Chondrocyte (in vitro differentiated cells): ENCODE measurements at regions not wholly inside any gene's neighbourhood (a gene's known extent, or its start where the extent isn't known, plus 50 kb on each side); places are given as distances from the start of the nearest gene placed in this dataset.

Experiments used
- DNase-seq: peaks from one replicate; pipeline ENCODE4 v3.0.0; 2021; ENCODE audit warnings: mixed read lengths, low spot score
- H3K27ac Mint-ChIP-seq: one replicate; pipeline ENCODE4 v1.8.0; 2021; ENCODE audit warnings: mild to moderate bottlenecking, moderate library complexity, mixed read lengths; ENCODE audit not compliant: unreplicated experiment
- H3K27me3 Mint-ChIP-seq: 2 replicates; pipeline ENCODE4 v1.8.0; 2021; ENCODE audit warnings: low read depth, mixed read lengths
- H3K36me3 Mint-ChIP-seq: 2 replicates; pipeline ENCODE4 v1.8.0; 2021; ENCODE audit warnings: low read depth, mixed read lengths
- H3K4me1 Mint-ChIP-seq: 2 replicates; pipeline ENCODE4 v1.8.0; 2021; ENCODE audit warnings: low read depth, mild to moderate bottlenecking, mixed read lengths
- H3K4me3 Mint-ChIP-seq: one replicate; pipeline ENCODE4 v1.8.0; 2021; ENCODE audit warnings: mild to moderate bottlenecking, moderate library complexity, mixed read lengths; ENCODE audit not compliant: unreplicated experiment
- H3K9me3 Mint-ChIP-seq: 2 replicates; pipeline ENCODE4 v1.8.0; 2021; ENCODE audit warnings: low read depth, mixed read lengths
- CTCF ChIP-seq: fragments of 200-600 bp; sonication (generic); IDR thresholded peaks from 2 replicates; pipeline ENCODE4 v1.5.0; 2021; ENCODE audit warnings: antibody characterized with exemption, mild to moderate bottlenecking, moderate library complexity

DNA sequence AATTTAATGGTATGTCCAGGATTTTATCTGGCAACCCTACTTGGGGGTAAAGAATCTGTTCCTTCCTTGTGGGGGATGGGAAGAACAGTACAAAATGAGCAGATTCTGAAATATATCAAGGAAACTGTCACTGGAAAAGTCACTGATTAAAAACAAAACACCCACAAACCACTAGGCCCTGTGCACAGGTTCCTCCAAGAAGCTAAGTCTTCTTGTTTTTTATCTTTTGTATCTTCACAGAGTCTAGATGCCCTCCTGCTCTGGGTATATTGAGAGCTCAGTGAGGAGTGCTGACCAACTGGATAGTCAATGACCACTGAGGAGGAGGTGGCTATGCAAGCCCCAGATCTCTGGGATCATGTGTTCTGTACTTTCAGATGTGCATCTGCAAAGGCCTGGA lies 86.8 kb upstream of the ANKRD1 start:
- Mint-ChIP-seq H3K27ac (no peak overlapping the region), H3K36me3 (no peaks in the 10 kb centered on the region), H3K9me3 (peaks cover 2% of the 10 kb centered on the region), H3K4me3 (no peak overlapping the region), H3K4me1 (peaks cover 27% of the 10 kb centered on the region), H3K27me3 (no peaks in the 10 kb centered on the region)
- TF ChIP-seq CTCF: no peak
- DNase-seq: no peak

GRCh38 chr10:91009121-91009520 lies 88.2 kb upstream of the ANKRD1 start:
- no peaks in the 10 kb centered on the region for H3K27me3 Mint-ChIP-seq
- peaks cover 2% of the 10 kb centered on the region for H3K9me3 Mint-ChIP-seq
- no peak for TF ChIP-seq CTCF
- H3K36me3 Mint-ChIP-seq: no peaks in the 10 kb centered on the region
- no peak overlapping the region for H3K27ac Mint-ChIP-seq
- H3K4me3 Mint-ChIP-seq: no peak overlapping the region
- H3K4me1 Mint-ChIP-seq: peaks cover 30% of the 10 kb centered on the region
- DNase-seq: no peak

DNA sequence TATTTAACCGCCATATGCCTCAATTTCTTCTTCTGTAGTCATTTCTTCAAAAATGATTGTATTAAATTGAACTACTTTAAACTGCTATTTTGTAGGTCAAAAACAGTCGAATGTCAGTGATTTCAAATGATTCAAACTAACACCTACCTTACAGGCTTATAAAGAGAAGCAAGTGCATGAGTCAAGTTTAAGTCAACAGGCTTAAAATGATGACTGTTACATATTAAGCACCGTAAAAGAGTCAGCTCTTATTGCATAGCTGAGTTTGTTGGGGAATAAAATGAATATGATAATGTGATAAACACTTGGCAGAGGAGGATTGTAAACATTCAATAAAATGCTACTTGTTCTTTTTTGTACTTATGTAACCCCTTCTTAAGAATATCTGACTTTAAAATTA lies 90.1 kb upstream of the ANKRD1 start:
- H3K27me3 Mint-ChIP-seq: no peaks in the 10 kb centered on the region
- peaks cover 36% of the 10 kb centered on the region for H3K4me1 Mint-ChIP-seq
- H3K36me3 Mint-ChIP-seq: no peaks in the 10 kb centered on the region
- H3K9me3 Mint-ChIP-seq: peaks cover 2% of the 10 kb centered on the region
- no peak overlapping the region for H3K4me3 Mint-ChIP-seq
- TF ChIP-seq CTCF: no peak
- DNase-seq: no peak
- no peak overlapping the region for H3K27ac Mint-ChIP-seq

GRCh38 chr10:91012502-91012901 lies 91.6 kb upstream of the ANKRD1 start:
- no peak for DNase-seq
- Mint-ChIP-seq H3K27ac (no peak overlapping the region), H3K4me3 (no peak overlapping the region), H3K9me3 (peaks cover 2% of the 10 kb centered on the region), H3K36me3 (no peaks in the 10 kb centered on the region), H3K27me3 (no peaks in the 10 kb centered on the region), H3K4me1 (peaks cover 33% of the 10 kb centered on the region)
- TF ChIP-seq CTCF: no peak

DNA sequence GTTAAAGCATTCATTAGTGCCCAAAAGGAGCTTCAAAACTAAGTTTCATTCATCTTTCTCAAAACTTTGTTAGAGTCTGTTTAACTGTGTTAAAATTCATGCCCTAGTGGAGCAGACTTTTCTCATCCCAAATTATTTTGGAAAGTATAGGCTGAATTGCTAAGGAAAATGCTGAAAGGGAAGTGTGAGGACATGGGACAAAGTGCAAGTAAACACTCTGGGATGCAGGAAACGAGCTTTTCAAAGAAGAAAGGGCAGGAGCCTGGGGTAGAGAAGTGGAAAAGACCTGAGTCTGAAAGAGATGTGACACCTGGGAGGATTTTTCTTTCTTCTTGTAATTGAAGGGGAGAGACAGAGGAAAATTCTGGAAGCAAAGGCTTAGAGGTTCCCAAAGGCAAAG lies 93.1 kb upstream of the ANKRD1 start:
- Mint-ChIP-seq H3K9me3 (peaks cover 2% of the 10 kb centered on the region), H3K27me3 (no peaks in the 10 kb centered on the region), H3K27ac (no peak overlapping the region), H3K36me3 (no peaks in the 10 kb centered on the region), H3K4me3 (no peak overlapping the region), H3K4me1 (peaks cover 37% of the 10 kb centered on the region)
- no peak for DNase-seq
- TF ChIP-seq CTCF: no peak
